ENCODE measurements at regions not wholly inside any gene's neighbourhood (a gene's known extent, or its start where the extent isn't known, plus 50 kb on each side); places are given as distances from the start of the nearest gene placed in this dataset.

GRCh38 chr14:94679106-94679810, 67.1 kb downstream of the SERPINA3 start:
- TF ChIP-seq POLR2AphosphoS5 (IDR thresholded peaks at IDR 0.05): no peak
- no peak for TF ChIP-seq CTCF (IDR thresholded peaks at IDR 0.05)
- TF ChIP-seq POLR2A (IDR thresholded peaks at IDR 0.05): no peak
- no peaks in the 10 kb centered on the region for H3K4me1 ChIP-seq (replicated peaks)
- no peak for DNase-seq (ENCODE audit: low spot score)
- H3K9me3 ChIP-seq: no peaks in the 10 kb centered on the region
- H3K36me3 ChIP-seq: no peaks in the 10 kb centered on the region
- H3K4me3 ChIP-seq: no peak overlapping the region
- no peaks in the 10 kb centered on the region for H3K27me3 ChIP-seq (replicated peaks; ENCODE audit: insufficient read depth)
- intact Hi-C loops (cut with DNase I): no loop called here
- WGBS: 92% methylated on average over 9 of the region's 9 CpGs
- H3K27ac ChIP-seq: no peak overlapping the region

GRCh38 chr14:94677747-94678146, 65.6 kb downstream of the SERPINA3 start:
- Histone ChIP-seq H3K27me3 (replicated peaks; ENCODE audit: insufficient read depth) (no peaks in the 10 kb centered on the region), H3K4me3 (no peak overlapping the region), H3K36me3 (no peaks in the 10 kb centered on the region), H3K9me3 (no peaks in the 10 kb centered on the region), H3K27ac (no peak overlapping the region), H3K4me1 (replicated peaks) (no peaks in the 10 kb centered on the region)
- WGBS: 93% methylated on average over 6 of the region's 6 CpGs
- no peak for TF ChIP-seq POLR2A (IDR thresholded peaks at IDR 0.05)
- no peak for TF ChIP-seq CTCF (IDR thresholded peaks at IDR 0.05)
- DNase-seq (ENCODE audit: low spot score): no peak
- intact Hi-C loops (cut with DNase I): no loop called here

DNA sequence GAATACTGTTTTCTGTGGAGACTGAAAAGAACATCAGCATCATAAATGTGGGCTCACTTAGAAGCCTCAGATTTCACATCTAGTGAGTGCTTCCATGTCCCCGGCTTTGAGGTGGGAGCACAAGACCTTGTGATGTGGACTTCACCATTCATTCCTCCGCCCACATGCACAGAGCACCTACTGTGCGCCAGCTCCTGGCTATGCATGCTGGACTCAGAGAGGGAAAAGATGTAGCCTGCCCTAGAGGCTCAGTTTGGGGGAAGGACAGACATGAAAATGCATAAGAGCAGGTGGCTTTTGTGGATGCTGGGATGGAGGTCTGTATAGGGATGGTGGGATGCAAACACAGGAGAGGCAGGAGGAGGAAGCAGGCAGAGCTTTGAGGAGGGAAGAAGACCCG, 65.0 kb downstream of the SERPINA3 start:
- Histone ChIP-seq H3K4me1 (replicated peaks) (no peaks in the 10 kb centered on the region), H3K36me3 (no peaks in the 10 kb centered on the region), H3K27me3 (replicated peaks; ENCODE audit: insufficient read depth) (no peaks in the 10 kb centered on the region), H3K9me3 (no peaks in the 10 kb centered on the region), H3K4me3 (no peak overlapping the region), H3K27ac (no peak overlapping the region)
- TF ChIP-seq POLR2AphosphoS5 (IDR thresholded peaks at IDR 0.05) (no peak), CTCF (IDR thresholded peaks at IDR 0.05) (no peak), POLR2A (IDR thresholded peaks at IDR 0.05) (no peak)
- no peak for DNase-seq (ENCODE audit: low spot score)
- intact Hi-C loops (cut with DNase I): no loop called here
- 84% methylated on average over 4 of the region's 4 CpGs for WGBS

DNA sequence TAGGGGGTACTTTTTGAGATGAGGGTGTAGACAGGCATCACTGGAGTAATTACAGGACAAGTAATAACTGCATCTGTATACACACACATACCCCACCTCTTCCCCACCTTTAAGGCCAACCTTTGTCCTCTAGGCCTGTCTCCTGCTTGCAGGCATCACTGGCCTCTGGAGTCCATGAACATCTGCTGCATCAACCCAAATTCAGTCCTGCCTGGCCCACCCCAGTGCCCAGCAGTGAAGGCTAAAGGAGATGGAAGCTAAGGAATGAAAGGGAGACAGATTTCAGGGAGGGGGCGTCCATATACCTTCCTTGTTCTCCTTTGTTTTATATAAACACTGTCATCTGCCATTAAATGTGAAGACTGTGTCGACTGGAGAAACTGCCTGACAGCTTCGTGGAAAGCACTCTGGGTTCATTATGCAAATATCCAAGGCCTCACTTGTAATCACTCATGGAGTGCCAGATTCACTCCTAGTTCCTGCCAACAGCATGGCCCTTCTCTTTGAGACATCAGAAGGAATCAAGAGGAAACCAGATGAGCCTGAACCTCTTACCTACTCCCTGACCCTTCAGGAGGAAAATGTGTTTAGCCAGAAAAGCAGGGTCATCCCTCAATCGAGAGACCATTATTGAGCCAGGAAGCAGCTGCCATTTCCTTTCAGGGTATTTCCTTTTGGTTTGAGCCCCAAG, 64.4 kb downstream of the SERPINA3 start:
- TF ChIP-seq POLR2A (IDR thresholded peaks at IDR 0.05): no peak
- no peak for TF ChIP-seq CTCF (IDR thresholded peaks at IDR 0.05)
- no peak for TF ChIP-seq POLR2AphosphoS5 (IDR thresholded peaks at IDR 0.05)
- DNase-seq (ENCODE audit: low spot score): no peak
- WGBS: 56% methylated on average over 4 of the region's 4 CpGs
- Histone ChIP-seq H3K27ac (no peak overlapping the region), H3K9me3 (no peaks in the 10 kb centered on the region), H3K27me3 (replicated peaks; ENCODE audit: insufficient read depth) (no peaks in the 10 kb centered on the region), H3K36me3 (no peaks in the 10 kb centered on the region), H3K4me3 (no peak overlapping the region), H3K4me1 (replicated peaks) (no peaks in the 10 kb centered on the region)
- intact Hi-C loops (cut with DNase I): no loop called here

GRCh38 chr14:94675036-94675435, 62.8 kb downstream of the SERPINA3 start:
- no peaks in the 10 kb centered on the region for H3K27me3 ChIP-seq (replicated peaks; ENCODE audit: insufficient read depth)

More at GRCh38 chr14:94675036-94675435, 62.8 kb downstream of the SERPINA3 start:
- 92% methylated on average over 8 of the region's 8 CpGs for WGBS
- DNase-seq (ENCODE audit: low spot score): no peak
- Histone ChIP-seq H3K27ac (no peak overlapping the region), H3K4me1 (replicated peaks) (no peaks in the 10 kb centered on the region), H3K9me3 (no peaks in the 10 kb centered on the region), H3K4me3 (no peak overlapping the region), H3K36me3 (no peaks in the 10 kb centered on the region)
- intact Hi-C loops (cut with DNase I): no loop called here
- TF ChIP-seq CTCF (IDR thresholded peaks at IDR 0.05): no peak
- no peak for TF ChIP-seq POLR2A (IDR thresholded peaks at IDR 0.05)
- TF ChIP-seq POLR2AphosphoS5 (IDR thresholded peaks at IDR 0.05): no peak
